ENCODE measurements at regions not wholly inside any gene's neighbourhood (a gene's known extent, or its start where the extent isn't known, plus 50 kb on each side); places are given as distances from the start of the nearest gene placed in this dataset.

GRCh38 chr7:54116956-54117355 is 425.2 kb upstream of the VSTM2A start:
- no peak for TF ChIP-seq CTCF (IDR thresholded peaks at IDR 0.05; ENCODE audit: low read depth, low read length)
- TF ChIP-seq EZH2phosphoT487 (IDR thresholded peaks at IDR 0.05; ENCODE audit: low read depth) = no peak

Data from OCI-LY3 (cell line).